ENCODE measurements at regions not wholly inside any gene's neighbourhood (a gene's known extent, or its start where the extent isn't known, plus 50 kb on each side); places are given as distances from the start of the nearest gene placed in this dataset.

DNA sequence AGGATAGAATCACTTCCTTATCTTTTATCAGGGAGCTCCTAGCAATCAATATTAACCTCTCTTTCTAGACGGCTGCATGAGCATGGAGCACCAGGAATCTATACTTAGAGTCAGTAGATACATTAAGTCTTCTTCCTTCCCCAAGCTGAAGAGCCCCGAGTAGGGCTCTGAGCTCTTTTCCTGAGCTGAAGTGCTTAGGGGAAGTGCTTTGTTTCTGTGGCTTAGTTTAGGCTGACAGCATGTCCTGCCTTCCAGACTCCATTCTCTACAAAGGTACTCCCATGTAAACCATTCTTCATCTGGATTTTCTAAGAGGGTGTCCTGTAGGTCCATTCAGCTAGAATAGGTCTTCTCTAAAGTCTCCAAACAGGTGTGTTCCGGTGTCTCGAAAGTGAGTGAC lies 127.5 kb upstream of the AFF2 start:
- no peak for DNase-seq

GRCh38 chrX:148376342-148376741 lies 124.1 kb upstream of the AFF2 start:
- DNase-seq: no peak

GRCh38 chrX:148380107-148380506 lies 120.3 kb upstream of the AFF2 start:
- DNase-seq: no peak

- DNase-seq: peak; percentile 41
Observed at GRCh38 chrX:148380650-148381561, 119.5 kb upstream of the AFF2 start.

- no peak for DNase-seq
Observed at GRCh38 chrX:148381603-148382002, 118.8 kb upstream of the AFF2 start.

GRCh38 chrX:148382983-148383382 lies 117.4 kb upstream of the AFF2 start:
- DNase-seq: no peak

- DNase-seq: no peak
Observed at GRCh38 chrX:148385471-148385870, 114.9 kb upstream of the AFF2 start.

DNA sequence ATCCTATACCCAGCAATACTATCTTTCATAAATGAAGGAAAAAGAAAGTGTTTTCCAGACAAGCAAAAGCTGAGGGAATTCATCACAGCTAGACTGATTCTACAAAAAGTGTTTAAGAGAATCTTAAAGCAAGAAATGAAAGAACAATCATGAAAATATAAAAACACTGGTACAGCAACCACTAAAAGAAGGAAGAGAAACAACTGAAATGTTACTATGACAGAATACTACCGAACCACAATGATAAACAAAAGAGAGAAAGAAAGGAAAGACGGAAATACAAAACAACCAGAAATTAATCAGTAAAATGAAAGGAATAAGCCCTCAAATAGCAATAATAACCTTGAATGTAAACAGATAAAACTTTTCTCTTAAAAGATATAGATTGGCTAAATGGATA lies 110.8 kb upstream of the AFF2 start:
- DNase-seq: no peak

- DNase-seq: no peak
Observed at GRCh38 chrX:148412006-148412405, 88.4 kb upstream of the AFF2 start.

DNA sequence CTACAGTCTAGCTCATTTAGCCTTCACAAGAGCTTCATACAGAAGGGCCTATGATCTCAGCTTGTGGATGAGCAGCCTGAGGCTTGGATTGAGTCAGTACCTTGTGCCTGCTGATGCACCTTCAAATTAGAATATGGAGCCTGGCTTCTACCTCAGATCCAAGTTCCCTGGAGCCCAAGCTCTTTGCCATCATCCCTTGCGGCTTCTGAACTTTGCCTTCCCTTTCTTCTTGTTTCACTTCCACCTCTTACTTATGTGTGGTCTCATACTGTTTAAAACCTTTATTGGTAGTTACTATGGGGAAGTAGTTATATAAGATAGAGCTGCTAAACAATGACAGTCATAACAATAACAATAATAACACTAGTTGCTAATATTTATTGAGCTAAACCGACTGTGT lies 84.3 kb upstream of the AFF2 start:
- DNase-seq: no peak

DNA sequence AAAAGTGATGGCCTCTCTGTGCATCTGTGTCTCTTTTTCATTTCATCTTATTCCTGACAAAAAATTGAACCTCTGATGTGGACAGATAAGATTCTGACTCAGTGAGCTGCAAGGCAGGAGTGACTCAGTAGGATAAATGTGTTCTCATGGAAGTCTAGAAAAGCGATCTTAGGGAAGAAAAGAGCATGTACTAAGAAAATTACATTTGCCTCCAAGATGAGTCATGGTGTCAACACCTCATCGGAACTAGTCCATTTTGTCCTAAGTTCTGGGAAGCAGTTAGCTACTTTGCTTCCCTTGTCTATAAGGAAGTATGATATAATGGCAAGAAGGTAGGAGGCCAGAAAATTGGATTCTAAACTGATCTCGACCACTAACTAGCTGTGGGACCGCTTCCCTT lies 83.5 kb upstream of the AFF2 start:
- DNase-seq: no peak

GRCh38 chrX:148417934-148418333 lies 82.5 kb upstream of the AFF2 start:
- DNase-seq: no peak

GRCh38 chrX:148422526-148422925 lies 77.9 kb upstream of the AFF2 start:
- DNase-seq: no peak

GRCh38 chrX:148424570-148424969 lies 75.8 kb upstream of the AFF2 start:
- no peak for DNase-seq

DNA sequence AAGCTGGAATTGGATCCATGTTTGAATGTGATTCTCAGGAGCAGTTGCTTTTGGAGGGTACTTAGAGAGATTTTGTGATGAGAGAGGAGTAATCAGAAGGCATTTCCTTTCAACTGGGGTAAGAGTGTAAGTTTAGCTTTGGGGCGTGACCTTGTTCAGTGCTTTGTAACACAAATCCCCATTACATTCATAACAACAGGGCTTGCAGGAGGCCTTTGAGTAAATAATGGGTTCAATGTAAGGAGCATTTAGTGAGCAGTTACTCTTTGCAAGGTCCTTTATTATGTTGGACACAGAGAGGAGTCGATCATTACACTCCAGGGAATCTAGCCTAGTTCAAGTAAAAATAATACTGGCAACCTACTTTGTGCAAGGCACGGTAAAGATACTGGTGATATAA lies 74.0 kb upstream of the AFF2 start:
- no peak for DNase-seq

DNA sequence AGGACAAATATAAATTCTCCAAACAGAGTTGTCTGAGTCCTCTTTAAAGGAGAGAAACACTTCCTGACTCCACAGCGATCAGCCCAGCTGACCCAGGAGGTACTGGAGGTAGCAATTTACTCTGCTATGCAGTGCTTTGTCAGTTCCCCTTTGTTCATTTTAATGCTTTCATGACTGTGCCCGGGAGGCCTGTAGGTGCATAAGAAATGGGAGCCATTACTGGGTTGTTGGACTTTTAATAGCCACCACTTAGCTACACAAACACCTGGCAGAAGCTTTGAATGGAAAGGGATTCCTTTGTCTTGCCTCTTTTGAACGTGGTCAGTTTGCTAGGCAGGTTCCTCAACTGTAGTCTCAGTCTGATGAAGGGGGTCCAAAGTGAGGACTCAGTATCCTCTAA lies 59.0 kb upstream of the AFF2 start:
- DNase-seq: no peak

DNA sequence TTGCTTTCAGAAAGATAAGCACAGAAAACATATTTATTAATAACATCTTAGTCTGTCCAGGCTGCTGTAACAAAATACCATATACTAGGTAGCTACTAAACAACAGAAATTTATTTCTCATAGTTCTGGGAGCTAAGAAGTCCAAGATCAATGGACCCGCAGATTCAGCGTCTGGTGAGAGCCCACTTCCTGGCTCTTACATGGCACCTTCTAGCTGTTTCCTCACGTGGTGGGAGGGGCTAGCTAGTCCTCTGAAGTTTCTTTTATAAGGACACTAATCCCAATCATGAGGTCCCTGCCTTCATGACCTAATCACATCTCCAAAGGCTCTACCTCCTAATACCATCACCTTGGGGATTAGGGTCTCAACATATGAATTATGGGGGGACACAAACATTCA lies 57.2 kb upstream of the AFF2 start:
- no peak for DNase-seq

GRCh38 chrX:148448686-148449085 lies 51.7 kb upstream of the AFF2 start:
- DNase-seq: no peak
